H9 (cell line): ENCODE measurements at regions not wholly inside any gene's neighbourhood (a gene's known extent, or its start where the extent isn't known, plus 50 kb on each side); places are given as distances from the start of the nearest gene placed in this dataset.

Source experiments
- DNase-seq: peaks from one replicate; pipeline ENCODE4 v3.0.0-alpha.2; 2017
- H2AFZ ChIP-seq: one replicate; pipeline ENCODE4 v1.6.1; 2013; ENCODE audit warnings: mild to moderate bottlenecking, low read length, control low read depth, moderate library complexity
- H2AK5ac ChIP-seq: 2 replicates; pipeline ENCODE4 v1.6.1; 2013; ENCODE audit warnings: low read length, control low read depth, mixed read lengths; ENCODE audit not compliant: insufficient read length
- H2BK120ac ChIP-seq: one replicate; pipeline ENCODE4 v1.6.1; 2013; ENCODE audit warnings: low read depth, mild to moderate bottlenecking, low read length, control low read depth, inconsistent platforms; ENCODE audit not compliant: poor library complexity, severe bottlenecking
- H2BK12ac ChIP-seq: 2 replicates; pipeline ENCODE4 v1.6.1; 2013; ENCODE audit warnings: low read length, control low read depth, mixed read lengths, low read depth; ENCODE audit not compliant: insufficient read length
- H2BK15ac ChIP-seq: 2 replicates; pipeline ENCODE4 v1.6.1; 2013; ENCODE audit warnings: low read depth, low read length, control low read depth
- H2BK20ac ChIP-seq: one replicate; pipeline ENCODE4 v1.6.1; 2013; ENCODE audit warnings: low read depth, mild to moderate bottlenecking, low read length, control low read depth, inconsistent platforms; ENCODE audit not compliant: poor library complexity, severe bottlenecking
- H2BK5ac ChIP-seq: 2 replicates; pipeline ENCODE4 v1.6.1; 2013; ENCODE audit warnings: low read length, control low read depth, mixed read lengths; ENCODE audit not compliant: insufficient read length
- H3K14ac ChIP-seq: 2 replicates; pipeline ENCODE4 v1.6.1; 2013; ENCODE audit warnings: low read length, control low read depth; ENCODE audit not compliant: insufficient read depth
- H3K18ac ChIP-seq: 2 replicates; pipeline ENCODE4 v1.6.1; 2013; ENCODE audit warnings: low read depth, mild to moderate bottlenecking, mixed read lengths, low read length, control low read depth; ENCODE audit not compliant: insufficient read length
- H3K23ac ChIP-seq: 2 replicates; pipeline ENCODE4 v1.6.1; 2013; ENCODE audit warnings: low read length, control low read depth, mixed read lengths, low read depth; ENCODE audit not compliant: insufficient read length
- H3K23me2 ChIP-seq: 2 replicates; pipeline ENCODE4 v1.6.1; 2013; ENCODE audit warnings: low read depth, mild to moderate bottlenecking, mixed read lengths, low read length, control low read depth; ENCODE audit not compliant: insufficient read length, poor library complexity, severe bottlenecking
- H3K27ac ChIP-seq: 2 replicates; pipeline ENCODE4 v1.5.1; 2013; ENCODE audit warnings: low read length, control low read depth, mixed read lengths, low read depth; ENCODE audit not compliant: insufficient read length
- H3K27me3 ChIP-seq: 2 replicates; pipeline ENCODE4 v1.6.1; 2013; ENCODE audit warnings: low read length, control low read depth, inconsistent platforms; ENCODE audit not compliant: insufficient read depth
- H3K4ac ChIP-seq: 2 replicates; pipeline ENCODE4 v1.6.1; 2013; ENCODE audit warnings: low read depth, mild to moderate bottlenecking, control low read depth, inconsistent platforms, low read length, moderate library complexity
- H3K4me1 ChIP-seq: 2 replicates; pipeline ENCODE4 v1.6.1; 2013; ENCODE audit warnings: low read length, control low read depth, inconsistent platforms; ENCODE audit not compliant: insufficient read depth
- H3K4me2 ChIP-seq: 2 replicates; pipeline ENCODE4 v1.6.1; 2013; ENCODE audit warnings: low read length, control low read depth, mixed read lengths; ENCODE audit not compliant: insufficient read length, insufficient read depth
- H3K56ac ChIP-seq: 2 replicates; pipeline ENCODE4 v1.6.1; 2013; ENCODE audit warnings: low read depth, mild to moderate bottlenecking, mixed read lengths, low read length, control low read depth; ENCODE audit not compliant: insufficient read length
- H3K79me1 ChIP-seq: 2 replicates; pipeline ENCODE4 v1.6.1; 2013; ENCODE audit warnings: low read depth, mild to moderate bottlenecking, moderate library complexity, low read length, control low read depth, inconsistent platforms; ENCODE audit not compliant: insufficient read depth, poor library complexity, severe bottlenecking
- H3K79me2 ChIP-seq: 2 replicates; pipeline ENCODE4 v1.6.1; 2013; ENCODE audit warnings: low read length, control low read depth, inconsistent platforms; ENCODE audit not compliant: insufficient read depth
- H3K9ac ChIP-seq: 2 replicates; pipeline ENCODE4 v1.6.1; 2013; ENCODE audit warnings: low read length, control low read depth, mixed read lengths; ENCODE audit not compliant: insufficient read length; ENCODE audit errors: extremely low read depth
- H3K9me3 ChIP-seq: one replicate; pipeline ENCODE4 v1.6.1; 2013; ENCODE audit warnings: low read depth, low read length, inconsistent platforms; ENCODE audit not compliant: control insufficient read depth
- H3T11ph ChIP-seq: one replicate; pipeline ENCODE4 v1.6.1; 2013; ENCODE audit warnings: mild to moderate bottlenecking, low read length, control low read depth, inconsistent platforms
- H4K20me1 ChIP-seq: one replicate; pipeline ENCODE4 v1.6.1; 2013; ENCODE audit not compliant: control insufficient read depth, insufficient read length, insufficient read depth
- H4K5ac ChIP-seq: 2 replicates; pipeline ENCODE4 v1.6.1; 2013; ENCODE audit warnings: low read depth, mild to moderate bottlenecking, mixed read lengths, low read length, control low read depth; ENCODE audit not compliant: insufficient read length
- H4K8ac ChIP-seq: replicated peaks from 2 replicates; pipeline ENCODE4 v1.6.1; 2013; ENCODE audit warnings: low read length, control low read depth, mixed read lengths, low read depth; ENCODE audit not compliant: insufficient read length
- H4K91ac ChIP-seq: 2 replicates; pipeline ENCODE4 v1.6.1; 2013; ENCODE audit warnings: low read depth, mild to moderate bottlenecking, moderate library complexity, mixed read lengths, low read length, control low read depth; ENCODE audit not compliant: insufficient read length
- H3K27ac Mint-ChIP-seq, 3 experiments: 2 replicates in 2 of 3; 3 replicates in 1 of 3; pipeline ENCODE4 v1.8.0; 2020 to 2021; ENCODE audit warnings: mixed read lengths in 3 of 3, mild to moderate bottlenecking in 1 of 3, moderate library complexity in 1 of 3
- H3K27me3 Mint-ChIP-seq: 2 replicates; pipeline ENCODE4 v1.8.0; 2021; ENCODE audit warnings: low read depth, mild to moderate bottlenecking, moderate library complexity, mixed read lengths
- H3K36me3 Mint-ChIP-seq, 3 experiments: 2 replicates in 2 of 3; 3 replicates in 1 of 3; pipeline ENCODE4 v1.8.0; 2020 to 2021; ENCODE audit warnings: low read depth in 3 of 3, mixed read lengths in 3 of 3; ENCODE audit not compliant: insufficient read depth in 1 of 3
- H3K4me1 Mint-ChIP-seq, 2 experiments: 2 replicates each; pipeline ENCODE4 v1.8.0; 2020; ENCODE audit warnings: mixed read lengths in 2 of 2
- H3K4me3 Mint-ChIP-seq, 2 experiments: 2 replicates in 1 of 2; 3 replicates in 1 of 2; pipeline ENCODE4 v1.8.0; 2020 to 2021; ENCODE audit warnings: mild to moderate bottlenecking in 2 of 2, mixed read lengths in 2 of 2, moderate library complexity in 1 of 2
- H3K9me3 Mint-ChIP-seq, 2 experiments: 2 replicates in 1 of 2; 3 replicates in 1 of 2; pipeline ENCODE4 v1.8.0; 2020; ENCODE audit warnings: mild to moderate bottlenecking in 2 of 2, mixed read lengths in 2 of 2, moderate library complexity in 1 of 2
- WGBS: extraction: QIAGEN DNeasy Blood & Tissue Kit; methylation state at CpG from one replicate; pipeline ENCODE4 v1.1.7; 2013; ENCODE audit warnings: missing lambda C conversion rate, low lambda C conversion rate, mixed read lengths; ENCODE audit not compliant: insufficient read length; ENCODE audit errors: extremely low coverage; 5-methylcytosine and 5-hydroxymethylcytosine counted together
- TF ChIP-seq, protein P1 (sequence below): fragments of 200-600 bp; sonication (generic); conservative IDR thresholded peaks from 3 replicates; pipeline ENCODE4 v1.8.0; 2021; ENCODE audit warnings: antibody characterized with exemption, mild to moderate bottlenecking

DNA sequence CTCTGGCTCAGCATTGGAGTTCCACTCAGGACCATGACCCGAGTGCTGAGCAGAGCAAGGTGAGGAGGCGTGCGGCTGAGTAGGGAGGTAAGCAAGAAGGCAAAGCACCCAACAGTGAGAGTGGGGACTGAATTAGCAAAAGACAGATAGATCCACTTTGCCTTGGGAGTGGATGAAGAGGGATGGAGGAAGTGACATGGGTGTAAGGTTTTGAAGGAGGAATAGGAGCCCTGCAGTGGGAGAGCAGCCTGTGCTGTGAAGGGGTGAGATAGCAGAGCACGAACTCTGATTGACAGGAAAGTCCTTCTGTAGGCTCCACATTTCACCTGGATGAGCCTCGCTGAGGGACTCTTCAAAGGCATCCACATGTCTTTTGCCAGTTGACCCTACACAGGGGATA lies 522.6 kb downstream of the NTRK3 start:
- H2BK20ac ChIP-seq, result no peak overlapping the region
- no CpG with 5 or more reads among the region's 5 CpGs for WGBS

More for the DNA sequence above, 522.6 kb downstream of the NTRK3 start:
- Histone ChIP-seq H3K4ac (no peak overlapping the region), H3K14ac (0 out of 2 replicates have a peak overlapping the region, but pooled peaks have one; percentile 55), H3K79me2 (no peaks in the 10 kb centered on the region), H2BK15ac (no peak overlapping the region), H3K9me3 (no peaks in the 10 kb centered on the region), H3K79me1 (no peaks in the 10 kb centered on the region), H2BK5ac (no peak overlapping the region), H4K20me1 (no peaks in the 10 kb centered on the region), H4K5ac (no peak overlapping the region), H3K27ac (no peak overlapping the region), H3K4me1 (no peaks in the 10 kb centered on the region), H3K56ac (no peak overlapping the region), H4K91ac (no peak overlapping the region), H2BK120ac (no peak overlapping the region), H2AK5ac (no peak overlapping the region), H4K8ac (no peak overlapping the region), H2BK12ac (no peak overlapping the region), H2AFZ (no peak overlapping the region), H3K18ac (no peak overlapping the region), H3K4me2 (no peak overlapping the region), H3T11ph (no peak overlapping the region), H3K23ac (no peak overlapping the region), H3K9ac (no peak overlapping the region), H3K23me2 (no peaks in the 10 kb centered on the region), H3K27me3 (no peaks in the 10 kb centered on the region)
- Mint-ChIP-seq H3K27ac (no peak overlapping the region), H3K4me1 (peaks cover 0 to 2% of the 10 kb centered on the region in 2 experiments; a peak in 1 of 4 replicates), H3K9me3 (no peaks in the 10 kb centered on the region), H3K4me3 (no peak overlapping the region), H3K36me3 (peaks cover 0 to 1% (median 0%) of the 10 kb centered on the region in 3 experiments; a peak in 1 of 7 replicates), H3K27me3 (no peaks in the 10 kb centered on the region; the same call in none of the 2 replicates)
- TF ChIP-seq, protein P1, sequence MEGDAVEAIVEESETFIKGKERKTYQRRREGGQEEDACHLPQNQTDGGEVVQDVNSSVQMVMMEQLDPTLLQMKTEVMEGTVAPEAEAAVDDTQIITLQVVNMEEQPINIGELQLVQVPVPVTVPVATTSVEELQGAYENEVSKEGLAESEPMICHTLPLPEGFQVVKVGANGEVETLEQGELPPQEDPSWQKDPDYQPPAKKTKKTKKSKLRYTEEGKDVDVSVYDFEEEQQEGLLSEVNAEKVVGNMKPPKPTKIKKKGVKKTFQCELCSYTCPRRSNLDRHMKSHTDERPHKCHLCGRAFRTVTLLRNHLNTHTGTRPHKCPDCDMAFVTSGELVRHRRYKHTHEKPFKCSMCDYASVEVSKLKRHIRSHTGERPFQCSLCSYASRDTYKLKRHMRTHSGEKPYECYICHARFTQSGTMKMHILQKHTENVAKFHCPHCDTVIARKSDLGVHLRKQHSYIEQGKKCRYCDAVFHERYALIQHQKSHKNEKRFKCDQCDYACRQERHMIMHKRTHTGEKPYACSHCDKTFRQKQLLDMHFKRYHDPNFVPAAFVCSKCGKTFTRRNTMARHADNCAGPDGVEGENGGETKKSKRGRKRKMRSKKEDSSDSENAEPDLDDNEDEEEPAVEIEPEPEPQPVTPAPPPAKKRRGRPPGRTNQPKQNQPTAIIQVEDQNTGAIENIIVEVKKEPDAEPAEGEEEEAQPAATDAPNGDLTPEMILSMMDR, result no peak
- no peak for DNase-seq
